Smooth muscle cell (in vitro differentiated cells): ENCODE measurements at regions not wholly inside any gene's neighbourhood (a gene's known extent, or its start where the extent isn't known, plus 50 kb on each side); places are given as distances from the start of the nearest gene placed in this dataset.
A peak's percentile ranks its signal among the peaks of the same experiment; 100 is the strongest.

ENCODE experiments used
- DNase-seq: peaks from one replicate; lab custom pipeline; 2025; ENCODE audit not compliant: unreplicated experiment; lab: John Stamatoyannopoulos, UW
- H2AFZ ChIP-seq: fragments of 200-600 bp; sonication (generic); 2 replicates; pipeline ENCODE4 v1.6.0; 2016; ENCODE audit warnings: antibody characterized with exemption, low read depth, mild to moderate bottlenecking
- H3F3A ChIP-seq: fragments of 200-600 bp; sonication (generic); 2 replicates; pipeline ENCODE4 v1.6.0; 2017; ENCODE audit warnings: antibody characterized with exemption, low read depth
- H3K27ac ChIP-seq: fragments of 200-600 bp; sonication (generic); 2 replicates; pipeline ENCODE4 v1.5.1; 2016; ENCODE audit warnings: low read depth, mild to moderate bottlenecking
- H3K27me3 ChIP-seq: fragments of 200-600 bp; sonication (generic); 2 replicates; pipeline ENCODE4 v1.6.1; 2016; ENCODE audit warnings: low read depth, mild to moderate bottlenecking
- H3K36me3 ChIP-seq: fragments of 200-600 bp; sonication (generic); 2 replicates; pipeline ENCODE4 v1.5.1; 2016; ENCODE audit warnings: low read depth
- H3K4me1 ChIP-seq: fragments of 200-600 bp; sonication (generic); 2 replicates; pipeline ENCODE4 v1.5.1; 2016; ENCODE audit warnings: low read depth
- H3K4me2 ChIP-seq: fragments of 200-600 bp; sonication (generic); 2 replicates; pipeline ENCODE4 v1.6.0; 2016; ENCODE audit warnings: mild to moderate bottlenecking
- H3K4me3 ChIP-seq: fragments of 200-600 bp; sonication (generic); 2 replicates; pipeline ENCODE4 v1.5.1; 2016; ENCODE audit warnings: mild to moderate bottlenecking
- H3K79me2 ChIP-seq: fragments of 200-600 bp; sonication (generic); 2 replicates; pipeline ENCODE4 v1.6.0; 2016; ENCODE audit warnings: low read depth, mild to moderate bottlenecking
- H3K9ac ChIP-seq: fragments of 200-600 bp; sonication (generic); 2 replicates; pipeline ENCODE4 v1.6.0; 2016; ENCODE audit warnings: low read depth
- H3K9me3 ChIP-seq: fragments of 200-600 bp; sonication (generic); replicated peaks from 2 replicates; pipeline ENCODE4 v1.5.1; 2016; ENCODE audit warnings: low read depth
- H4K20me1 ChIP-seq: fragments of 200-600 bp; sonication (generic); 2 replicates; pipeline ENCODE4 v1.6.0; 2016; ENCODE audit warnings: low read depth
- CTCF ChIP-seq: fragments of 200-600 bp; sonication (generic); IDR thresholded peaks from 2 replicates; pipeline ENCODE4 v1.5.1; 2017; ENCODE audit warnings: borderline replicate concordance, mild to moderate bottlenecking, antibody characterized with exemption; ENCODE audit not compliant: insufficient read depth, poor library complexity, severe bottlenecking
- WGBS: methylation state at CpG from one replicate; pipeline ENCODE4 v1.1.7; 2016; ENCODE audit warnings: low lambda C conversion rate; 5-methylcytosine and 5-hydroxymethylcytosine counted together

- Histone ChIP-seq H3F3A (no peaks in the 10 kb centered on the region), H3K36me3 (no peaks in the 10 kb centered on the region), H3K4me1 (no peaks in the 10 kb centered on the region), H3K79me2 (no peaks in the 10 kb centered on the region), H3K4me3 (no peak overlapping the region), H3K9ac (no peak overlapping the region), H4K20me1 (no peaks in the 10 kb centered on the region), H3K27ac (peak overlapping the region; percentile 10), H3K9me3 (no peaks in the 10 kb centered on the region), H2AFZ (peak overlapping the region; percentile 39), H3K27me3 (no peaks in the 10 kb centered on the region), H3K4me2 (peak overlapping the region; percentile 2)
- TF ChIP-seq CTCF, result no peak
- WGBS, result 9% methylated on average over 1 of the region's 1 CpG
- DNase-seq, result no peak
Measured at GRCh38 chr2:188079196-188079595, 212.5 kb upstream of the GULP1 start.

GRCh38 chr2:188085421-188085820, 206.3 kb upstream of the GULP1 start:
- Histone ChIP-seq H3K4me3 (no peak overlapping the region), H3K27me3 (no peaks in the 10 kb centered on the region), H3K27ac (no peak overlapping the region), H3K9ac (no peak overlapping the region), H4K20me1 (no peaks in the 10 kb centered on the region), H2AFZ (no peak overlapping the region), H3K4me2 (no peak overlapping the region), H3K4me1 (no peaks in the 10 kb centered on the region), H3K9me3 (no peaks in the 10 kb centered on the region), H3K36me3 (no peaks in the 10 kb centered on the region), H3F3A (no peaks in the 10 kb centered on the region), H3K79me2 (no peaks in the 10 kb centered on the region)
- 73% methylated on average over 4 of the region's 4 CpGs for WGBS
- no peak for DNase-seq
- no peak for TF ChIP-seq CTCF

- no peaks in the 10 kb centered on the region for H3K4me1 ChIP-seq
- H3K4me2 ChIP-seq, result no peak overlapping the region
- no peak for TF ChIP-seq CTCF
- H3K9ac ChIP-seq, result no peak overlapping the region
- no peak overlapping the region for H3K4me3 ChIP-seq
- no peaks in the 10 kb centered on the region for H3K36me3 ChIP-seq
- no peaks in the 10 kb centered on the region for H4K20me1 ChIP-seq
- no peaks in the 10 kb centered on the region for H3K27me3 ChIP-seq
- H3K9me3 ChIP-seq, result no peaks in the 10 kb centered on the region
- no peak overlapping the region for H3K27ac ChIP-seq
- DNase-seq, result no peak
- no peaks in the 10 kb centered on the region for H3F3A ChIP-seq
- no peak overlapping the region for H2AFZ ChIP-seq
- H3K79me2 ChIP-seq, result no peaks in the 10 kb centered on the region
- WGBS, result 83% methylated on average over 2 of the region's 2 CpGs
Measured at GRCh38 chr2:188089901-188090300, 201.8 kb upstream of the GULP1 start.

- H3K4me1 ChIP-seq, result no peaks in the 10 kb centered on the region
- DNase-seq, result no peak
- no peak overlapping the region for H3K27ac ChIP-seq
- no peak overlapping the region for H3K4me2 ChIP-seq
- H3K4me3 ChIP-seq, result no peak overlapping the region
- TF ChIP-seq CTCF, result no peak
- H3K9me3 ChIP-seq, result no peaks in the 10 kb centered on the region
- peak overlapping the region; percentile 38 for H2AFZ ChIP-seq
- no peaks in the 10 kb centered on the region for H4K20me1 ChIP-seq
- H3K79me2 ChIP-seq, result no peaks in the 10 kb centered on the region
- H3F3A ChIP-seq, result no peaks in the 10 kb centered on the region
- no peaks in the 10 kb centered on the region for H3K36me3 ChIP-seq
- H3K9ac ChIP-seq, result no peak overlapping the region
- no peaks in the 10 kb centered on the region for H3K27me3 ChIP-seq
Measured at GRCh38 chr2:188091220-188091619, 200.5 kb upstream of the GULP1 start.
